ENCODE measurements at regions not wholly inside any gene's neighbourhood (a gene's known extent, or its start where the extent isn't known, plus 50 kb on each side); places are given as distances from the start of the nearest gene placed in this dataset.

DNA sequence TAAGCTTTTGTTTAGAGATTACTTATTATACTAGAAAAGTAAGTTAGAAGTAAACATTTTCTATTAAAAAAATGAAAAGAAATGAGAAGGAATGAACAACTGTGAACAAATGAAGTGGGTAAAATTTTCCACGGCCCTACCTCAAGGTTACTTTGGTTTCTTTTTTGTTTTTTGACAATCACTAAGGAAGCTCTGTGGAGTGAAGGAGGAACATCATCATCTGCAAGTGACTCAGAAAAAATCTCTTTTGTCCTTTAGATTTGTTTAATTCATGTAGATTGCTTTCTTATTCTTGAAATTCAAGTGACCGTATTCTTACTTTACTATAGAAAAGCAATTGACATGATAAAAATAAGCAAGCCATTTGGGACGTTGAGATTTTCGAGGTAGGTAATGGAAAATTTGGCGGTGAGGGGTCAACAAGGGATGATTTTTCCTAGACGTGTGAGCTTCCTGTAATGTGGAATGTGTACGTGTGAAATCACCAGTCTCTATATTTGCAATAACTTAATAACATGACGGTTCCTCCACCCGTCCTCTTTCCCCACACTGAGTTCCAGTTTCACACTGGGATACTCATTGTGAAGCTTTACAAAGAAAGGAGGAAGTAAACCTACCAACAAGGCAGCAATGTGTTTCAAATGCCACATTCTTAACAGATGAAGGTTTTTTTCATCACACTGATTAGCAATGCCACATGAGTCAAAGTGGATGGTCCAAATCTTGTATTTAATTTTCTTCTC is 62.3 kb upstream of the EGLN3 start:
- TF ChIP-seq, protein P1, sequence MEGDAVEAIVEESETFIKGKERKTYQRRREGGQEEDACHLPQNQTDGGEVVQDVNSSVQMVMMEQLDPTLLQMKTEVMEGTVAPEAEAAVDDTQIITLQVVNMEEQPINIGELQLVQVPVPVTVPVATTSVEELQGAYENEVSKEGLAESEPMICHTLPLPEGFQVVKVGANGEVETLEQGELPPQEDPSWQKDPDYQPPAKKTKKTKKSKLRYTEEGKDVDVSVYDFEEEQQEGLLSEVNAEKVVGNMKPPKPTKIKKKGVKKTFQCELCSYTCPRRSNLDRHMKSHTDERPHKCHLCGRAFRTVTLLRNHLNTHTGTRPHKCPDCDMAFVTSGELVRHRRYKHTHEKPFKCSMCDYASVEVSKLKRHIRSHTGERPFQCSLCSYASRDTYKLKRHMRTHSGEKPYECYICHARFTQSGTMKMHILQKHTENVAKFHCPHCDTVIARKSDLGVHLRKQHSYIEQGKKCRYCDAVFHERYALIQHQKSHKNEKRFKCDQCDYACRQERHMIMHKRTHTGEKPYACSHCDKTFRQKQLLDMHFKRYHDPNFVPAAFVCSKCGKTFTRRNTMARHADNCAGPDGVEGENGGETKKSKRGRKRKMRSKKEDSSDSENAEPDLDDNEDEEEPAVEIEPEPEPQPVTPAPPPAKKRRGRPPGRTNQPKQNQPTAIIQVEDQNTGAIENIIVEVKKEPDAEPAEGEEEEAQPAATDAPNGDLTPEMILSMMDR (IDR thresholded peaks at IDR 0.05; ENCODE audit: low read depth, low read length) = no peak
- no peak for TF ChIP-seq EZH2phosphoT487 (IDR thresholded peaks at IDR 0.05; ENCODE audit: low read depth)

All from OCI-LY3 (cell line).